Loucy (cell line): ENCODE measurements at regions not wholly inside any gene's neighbourhood (a gene's known extent, or its start where the extent isn't known, plus 50 kb on each side); places are given as distances from the start of the nearest gene placed in this dataset.
A peak's percentile ranks its signal among the peaks of the same experiment; 100 is the strongest.

Experiments
- H2AFZ ChIP-seq: fragments of 200-600 bp; sonication (generic); 2 replicates; pipeline ENCODE4 v1.6.0; 2016; ENCODE audit warnings: antibody characterized with exemption, mild to moderate bottlenecking, low read length, moderate library complexity
- H3F3A ChIP-seq: fragments of 200-600 bp; 2 replicates; pipeline ENCODE4 v1.6.0; 2016; ENCODE audit warnings: antibody characterized with exemption, low read depth, mild to moderate bottlenecking
- H3K27me3 ChIP-seq: fragments of 200-600 bp; sonication (generic); 2 replicates; pipeline ENCODE4 v1.6.1; 2014; ENCODE audit warnings: low read length, mild to moderate bottlenecking; ENCODE audit not compliant: insufficient read depth, poor library complexity, severe bottlenecking
- H3K36me3 ChIP-seq: fragments of 200-600 bp; sonication (generic); 2 replicates; pipeline ENCODE4 v1.6.1; 2016; ENCODE audit warnings: low read length; ENCODE audit not compliant: insufficient read depth
- H3K4me1 ChIP-seq: fragments of 200-600 bp; sonication (generic); 2 replicates; pipeline ENCODE4 v1.5.1; 2014; ENCODE audit warnings: low read length, mild to moderate bottlenecking; ENCODE audit not compliant: insufficient read depth, poor library complexity, severe bottlenecking
- H3K4me2 ChIP-seq: fragments of 200-600 bp; sonication (generic); 2 replicates; pipeline ENCODE4 v1.6.0; 2014; ENCODE audit warnings: antibody characterized with exemption, low read length, low read depth, mild to moderate bottlenecking; ENCODE audit not compliant: poor library complexity, severe bottlenecking
- H3K4me3 ChIP-seq: fragments of 200-600 bp; sonication (generic); 2 replicates; pipeline ENCODE4 v1.5.1; 2014; ENCODE audit warnings: low read length, mild to moderate bottlenecking, mixed read lengths; ENCODE audit not compliant: poor library complexity, severe bottlenecking
- H3K79me2 ChIP-seq: fragments of 200-600 bp; sonication (generic); 2 replicates; pipeline ENCODE4 v1.6.1; 2014; ENCODE audit warnings: low read length; ENCODE audit not compliant: insufficient read depth
- H3K9ac ChIP-seq: fragments of 200-600 bp; sonication (generic); 2 replicates; pipeline ENCODE4 v1.6.0; 2014; ENCODE audit warnings: mild to moderate bottlenecking, low read depth, low read length, moderate library complexity; ENCODE audit not compliant: poor library complexity, severe bottlenecking
- H3K9me2 ChIP-seq: fragments of 200-600 bp; sonication (generic); replicated peaks from 2 replicates; pipeline ENCODE4 v1.6.1; 2016; ENCODE audit warnings: low read depth, low read length, mixed read lengths
- H3K9me3 ChIP-seq: fragments of 200-600 bp; sonication (generic); 2 replicates; pipeline ENCODE4 v1.6.1; 2014; ENCODE audit warnings: mild to moderate bottlenecking, antibody characterized with exemption, low read length, low read depth; ENCODE audit not compliant: insufficient read depth
- H4K20me1 ChIP-seq: fragments of 200-600 bp; sonication (generic); 2 replicates; pipeline ENCODE4 v1.6.0; 2014; ENCODE audit warnings: antibody characterized with exemption, low read length, mild to moderate bottlenecking; ENCODE audit not compliant: insufficient read depth, poor library complexity, severe bottlenecking
- EZH2phosphoT487 ChIP-seq: fragments of 200-600 bp; IDR thresholded peaks from 2 replicates; pipeline ENCODE4 v1.6.1; 2018; ENCODE audit warnings: antibody characterized with exemption, mild to moderate bottlenecking, moderate library complexity, borderline replicate concordance
- TF ChIP-seq, protein P1 (sequence below): fragments of 200-600 bp; sonication (generic); conservative IDR thresholded peaks from 2 replicates; pipeline ENCODE4 v1.5.1; 2014; ENCODE audit warnings: mild to moderate bottlenecking, antibody characterized with exemption, low read length

DNA sequence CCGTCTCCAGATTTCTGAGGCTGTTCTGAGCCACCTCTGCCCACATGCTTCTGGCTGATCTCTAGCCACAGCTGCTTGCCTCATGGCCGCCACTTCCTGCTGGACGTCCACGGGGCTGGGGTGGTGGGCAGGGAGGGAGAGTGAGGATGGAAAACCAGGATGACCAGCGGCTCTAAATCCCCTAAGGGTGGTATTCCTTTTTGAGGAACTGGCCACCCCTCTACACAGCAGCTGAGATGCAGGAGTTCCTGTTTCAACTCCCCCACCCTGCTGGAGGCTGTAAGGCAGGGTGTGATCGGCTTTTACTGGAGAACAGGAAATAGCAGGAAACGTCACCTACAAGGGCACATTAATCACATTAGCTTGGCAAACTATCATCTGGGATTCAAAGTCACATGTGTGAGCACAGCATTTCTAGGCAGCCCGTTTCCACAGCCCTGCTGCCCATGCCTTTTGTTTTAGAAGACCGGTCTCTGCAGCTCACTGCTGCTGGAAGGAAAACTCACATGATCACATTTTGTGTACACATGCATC lies 181.6 kb upstream of the ECI2 start:
- no peak overlapping the region for H3K9ac ChIP-seq
- H3K9me2 ChIP-seq, result no peaks in the 10 kb centered on the region
- H3K36me3 ChIP-seq, result no peaks in the 10 kb centered on the region
- no peak overlapping the region for H3K4me3 ChIP-seq
- no peaks in the 10 kb centered on the region for H3K4me1 ChIP-seq
- H2AFZ ChIP-seq, result 0 out of 2 replicates have a peak overlapping the region, but pooled peaks have one; percentile 7
- H4K20me1 ChIP-seq, result no peaks in the 10 kb centered on the region
- no peak overlapping the region for H3K4me2 ChIP-seq
- no peaks in the 10 kb centered on the region for H3K9me3 ChIP-seq
- no peaks in the 10 kb centered on the region for H3K79me2 ChIP-seq
- no peaks in the 10 kb centered on the region for H3F3A ChIP-seq
- no peaks in the 10 kb centered on the region for H3K27me3 ChIP-seq
- TF ChIP-seq, protein P1, sequence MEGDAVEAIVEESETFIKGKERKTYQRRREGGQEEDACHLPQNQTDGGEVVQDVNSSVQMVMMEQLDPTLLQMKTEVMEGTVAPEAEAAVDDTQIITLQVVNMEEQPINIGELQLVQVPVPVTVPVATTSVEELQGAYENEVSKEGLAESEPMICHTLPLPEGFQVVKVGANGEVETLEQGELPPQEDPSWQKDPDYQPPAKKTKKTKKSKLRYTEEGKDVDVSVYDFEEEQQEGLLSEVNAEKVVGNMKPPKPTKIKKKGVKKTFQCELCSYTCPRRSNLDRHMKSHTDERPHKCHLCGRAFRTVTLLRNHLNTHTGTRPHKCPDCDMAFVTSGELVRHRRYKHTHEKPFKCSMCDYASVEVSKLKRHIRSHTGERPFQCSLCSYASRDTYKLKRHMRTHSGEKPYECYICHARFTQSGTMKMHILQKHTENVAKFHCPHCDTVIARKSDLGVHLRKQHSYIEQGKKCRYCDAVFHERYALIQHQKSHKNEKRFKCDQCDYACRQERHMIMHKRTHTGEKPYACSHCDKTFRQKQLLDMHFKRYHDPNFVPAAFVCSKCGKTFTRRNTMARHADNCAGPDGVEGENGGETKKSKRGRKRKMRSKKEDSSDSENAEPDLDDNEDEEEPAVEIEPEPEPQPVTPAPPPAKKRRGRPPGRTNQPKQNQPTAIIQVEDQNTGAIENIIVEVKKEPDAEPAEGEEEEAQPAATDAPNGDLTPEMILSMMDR, result no peak
- no peak for TF ChIP-seq EZH2phosphoT487

DNA sequence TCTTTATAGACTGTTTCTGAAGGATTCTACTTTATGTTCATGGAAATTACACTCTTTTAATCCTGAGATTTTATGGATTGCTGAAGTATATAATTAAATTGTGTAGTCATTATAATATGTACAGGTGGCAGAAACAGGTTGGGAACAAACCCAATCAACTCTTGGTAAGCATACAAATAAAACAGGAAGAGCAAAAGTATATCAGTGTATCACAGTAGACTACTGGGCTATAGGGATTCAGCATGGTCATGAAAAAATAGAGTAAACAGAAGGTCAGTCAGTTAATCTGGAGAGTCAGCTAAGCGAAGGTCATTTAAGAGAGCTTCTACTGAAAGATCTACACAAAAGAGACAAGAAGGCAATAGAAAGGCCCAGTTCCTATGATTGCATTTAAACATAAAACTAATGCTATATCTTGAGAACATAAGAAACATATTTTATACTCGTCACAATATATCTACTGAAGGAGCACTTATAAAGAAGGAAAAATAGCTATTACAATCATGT lies 178.9 kb upstream of the ECI2 start:
- H3K36me3 ChIP-seq, result no peaks in the 10 kb centered on the region
- H2AFZ ChIP-seq, result no peak overlapping the region
- no peaks in the 10 kb centered on the region for H3K27me3 ChIP-seq
- H4K20me1 ChIP-seq, result no peaks in the 10 kb centered on the region
- no peak overlapping the region for H3K4me3 ChIP-seq
- H3K9ac ChIP-seq, result no peak overlapping the region
- no peaks in the 10 kb centered on the region for H3K9me2 ChIP-seq
- H3K79me2 ChIP-seq, result no peaks in the 10 kb centered on the region
- H3F3A ChIP-seq, result no peaks in the 10 kb centered on the region
- H3K9me3 ChIP-seq, result no peaks in the 10 kb centered on the region; the same call in 1 of the 2 replicates
- no peak for TF ChIP-seq EZH2phosphoT487
- TF ChIP-seq, protein P1, result no peak
- H3K4me2 ChIP-seq, result no peak overlapping the region
- H3K4me1 ChIP-seq, result no peaks in the 10 kb centered on the region

DNA sequence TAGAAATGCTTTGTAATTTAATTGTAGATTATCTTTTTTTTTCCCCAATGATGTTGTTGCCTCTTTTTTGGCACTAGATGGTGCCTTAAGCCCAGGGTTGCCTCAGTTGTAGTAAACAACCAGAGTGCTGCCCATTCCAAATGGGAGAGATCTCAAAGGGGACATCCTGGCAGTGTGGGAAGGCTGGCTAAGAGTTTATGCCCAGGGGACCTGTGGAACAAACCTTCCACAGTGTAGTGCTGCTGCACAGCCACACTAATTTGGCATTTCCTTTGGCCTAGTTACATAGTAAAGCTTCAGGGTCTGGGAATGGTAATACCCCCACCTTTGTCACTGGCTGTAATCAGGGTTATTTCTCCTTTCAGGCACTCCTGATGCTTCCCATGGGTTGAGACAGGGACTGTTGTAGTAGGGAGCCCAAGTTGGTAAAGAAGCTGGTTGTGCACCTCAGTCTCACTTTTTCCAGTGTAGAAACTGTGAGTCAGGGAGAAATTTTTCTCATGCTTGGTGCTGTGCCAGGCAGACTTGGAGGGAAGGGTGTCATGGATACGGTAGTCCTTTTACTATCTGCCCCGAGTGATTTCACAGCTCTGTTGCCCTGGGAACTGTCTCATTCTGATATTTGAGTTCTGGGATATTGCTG lies 177.8 kb upstream of the ECI2 start:
- Histone ChIP-seq H2AFZ (no peak overlapping the region), H3K9me2 (no peaks in the 10 kb centered on the region), H3K79me2 (no peaks in the 10 kb centered on the region), H3K27me3 (no peaks in the 10 kb centered on the region), H3K4me3 (no peak overlapping the region), H3K4me2 (no peak overlapping the region), H3K9ac (no peak overlapping the region), H4K20me1 (no peaks in the 10 kb centered on the region), H3F3A (no peaks in the 10 kb centered on the region), H3K36me3 (no peaks in the 10 kb centered on the region), H3K9me3 (no peaks in the 10 kb centered on the region; the same call in 1 of the 2 replicates), H3K4me1 (no peaks in the 10 kb centered on the region)
- TF ChIP-seq, protein P1, result peak; percentile 28; the same call in 1 of the 2 replicates
- TF ChIP-seq EZH2phosphoT487, result no peak
